ENCODE measurements at regions not wholly inside any gene's neighbourhood (a gene's known extent, or its start where the extent isn't known, plus 50 kb on each side); places are given as distances from the start of the nearest gene placed in this dataset.

DNA sequence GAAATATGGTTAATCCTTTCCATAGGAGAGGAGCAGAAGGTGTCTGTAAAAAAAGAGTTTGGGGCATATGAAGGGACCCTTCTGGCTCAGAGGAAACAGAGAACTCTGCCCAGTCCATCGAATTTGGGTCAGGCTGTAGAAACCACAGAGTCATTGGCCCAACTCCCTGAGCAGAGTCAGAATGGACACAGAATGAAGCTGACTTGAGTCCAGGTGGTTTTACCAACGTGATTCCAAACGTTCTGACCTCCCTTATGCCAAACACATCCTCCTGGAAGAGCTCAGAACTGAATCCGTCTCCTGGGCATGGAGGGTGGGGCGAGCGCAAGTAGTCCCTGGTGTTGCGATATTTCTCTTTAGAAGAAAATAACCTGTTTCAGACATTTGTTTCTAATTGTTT lies 138.8 kb downstream of the DAD1 start:
- ChIA-PET POLR2A (ENCODE audit: low non-redundant PET) (no interaction called here), CTCF (interaction anchor here (0.6 kb wide), 1 partner anchor 100 kb away, joined by 3 read pairs; no protein-coding TSS in a partner anchor)
- DNase-seq (ENCODE audit: low spot score) = no peak
- TF ChIP-seq CTCF (conservative IDR thresholded peaks at IDR 0.05; ENCODE audit: low read depth) = no peak
- no peak overlapping the region for H3K27ac ChIP-seq

DNA sequence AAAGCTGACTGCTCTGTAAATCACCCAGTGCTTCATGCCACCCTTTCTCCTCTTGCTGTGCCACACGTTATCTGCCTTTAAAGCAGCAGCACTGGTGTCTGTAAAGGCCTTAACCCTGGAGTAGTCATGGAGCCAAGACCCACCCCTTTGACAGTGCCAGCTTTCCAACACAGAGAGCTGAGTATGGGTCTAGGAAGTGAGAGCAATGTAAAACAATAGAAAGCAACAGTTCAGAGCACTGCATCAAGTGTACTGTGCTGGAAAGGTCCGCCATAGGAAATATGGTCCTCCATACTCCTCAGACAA lies 139.5 kb downstream of the DAD1 start:
- ChIA-PET CTCF (interaction anchor here (0.5 kb wide), 1 partner anchor 117 kb away, joined by 3 read pairs; no protein-coding TSS in a partner anchor), POLR2A (ENCODE audit: low non-redundant PET) (no interaction called here)
- TF ChIP-seq CTCF (conservative IDR thresholded peaks at IDR 0.05; ENCODE audit: low read depth) = no peak
- DNase-seq (ENCODE audit: low spot score) = no peak
- H3K27ac ChIP-seq = no peak overlapping the region

- POLR2A ChIA-PET (ENCODE audit: low non-redundant PET) = no interaction called here
- H3K27ac ChIP-seq = no peak overlapping the region
- no peak for TF ChIP-seq CTCF (conservative IDR thresholded peaks at IDR 0.05; ENCODE audit: low read depth)
- DNase-seq (ENCODE audit: low spot score) = no peak
- CTCF ChIA-PET = interaction anchor here (0.5 kb wide), 1 partner anchor 117 kb away, joined by 3 read pairs; no protein-coding TSS in a partner anchor
Measured at GRCh38 chr14:22448905-22449599, 140.0 kb downstream of the DAD1 start.

DNA sequence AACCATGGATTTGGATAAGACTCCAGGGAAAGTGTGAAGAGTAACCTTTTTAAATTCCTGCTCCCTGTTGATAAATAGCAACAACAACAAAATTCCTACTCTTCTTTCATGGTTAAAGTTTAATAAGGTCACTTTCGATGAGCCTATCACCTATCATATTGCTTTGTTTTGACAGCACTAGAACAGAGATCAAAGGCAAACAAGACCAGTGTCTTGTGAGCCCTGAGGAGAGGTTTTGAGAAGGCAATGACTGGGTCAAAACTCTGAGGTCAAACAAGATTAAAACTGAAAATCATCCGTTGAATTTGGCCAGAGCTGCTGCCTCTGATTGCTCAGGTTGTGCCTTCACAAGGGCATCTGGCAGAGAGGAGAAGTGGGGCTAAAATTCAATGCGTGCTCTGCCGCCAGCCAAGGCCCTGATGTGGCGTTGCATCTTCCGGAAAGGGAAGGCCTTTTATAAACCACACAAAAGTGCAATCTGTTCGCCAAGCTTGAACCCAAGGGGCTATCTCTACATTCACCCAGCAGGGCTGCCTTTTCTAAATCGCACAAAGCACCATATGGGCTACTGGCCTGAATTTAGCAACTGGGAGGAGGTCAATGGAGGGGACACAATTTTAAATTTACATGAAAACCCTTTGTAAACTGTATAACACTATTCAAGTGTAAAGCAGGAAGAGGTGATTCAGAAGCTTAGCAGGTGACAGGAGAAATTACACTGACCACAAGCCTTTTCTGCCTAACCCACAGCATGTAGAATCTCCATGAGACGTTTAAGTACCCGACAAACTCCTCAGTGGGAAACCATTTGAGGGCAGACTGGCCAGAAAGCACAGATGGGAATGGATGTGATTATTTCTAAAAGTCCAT lies 140.8 kb downstream of the DAD1 start:
- ChIA-PET POLR2A (ENCODE audit: low non-redundant PET) (no interaction called here), CTCF (interaction anchor here (0.6 kb wide), 1 partner anchor 9 kb away, joined by 3 read pairs; no protein-coding TSS in a partner anchor)
- no peak for DNase-seq (ENCODE audit: low spot score)
- no peak overlapping the region for H3K27ac ChIP-seq
- no peak for TF ChIP-seq CTCF (conservative IDR thresholded peaks at IDR 0.05; ENCODE audit: low read depth)

- no peak for DNase-seq (ENCODE audit: low spot score)
- POLR2A ChIA-PET (ENCODE audit: low non-redundant PET) = no interaction called here
- no peak for TF ChIP-seq CTCF (conservative IDR thresholded peaks at IDR 0.05; ENCODE audit: low read depth)
- no peak overlapping the region for H3K27ac ChIP-seq
- CTCF ChIA-PET = interaction anchor here (0.6 kb wide), 1 partner anchor 34 kb away, joined by 3 read pairs; no protein-coding TSS in a partner anchor
Measured at GRCh38 chr14:22438742-22439141, 150.3 kb downstream of the DAD1 start.

DNA sequence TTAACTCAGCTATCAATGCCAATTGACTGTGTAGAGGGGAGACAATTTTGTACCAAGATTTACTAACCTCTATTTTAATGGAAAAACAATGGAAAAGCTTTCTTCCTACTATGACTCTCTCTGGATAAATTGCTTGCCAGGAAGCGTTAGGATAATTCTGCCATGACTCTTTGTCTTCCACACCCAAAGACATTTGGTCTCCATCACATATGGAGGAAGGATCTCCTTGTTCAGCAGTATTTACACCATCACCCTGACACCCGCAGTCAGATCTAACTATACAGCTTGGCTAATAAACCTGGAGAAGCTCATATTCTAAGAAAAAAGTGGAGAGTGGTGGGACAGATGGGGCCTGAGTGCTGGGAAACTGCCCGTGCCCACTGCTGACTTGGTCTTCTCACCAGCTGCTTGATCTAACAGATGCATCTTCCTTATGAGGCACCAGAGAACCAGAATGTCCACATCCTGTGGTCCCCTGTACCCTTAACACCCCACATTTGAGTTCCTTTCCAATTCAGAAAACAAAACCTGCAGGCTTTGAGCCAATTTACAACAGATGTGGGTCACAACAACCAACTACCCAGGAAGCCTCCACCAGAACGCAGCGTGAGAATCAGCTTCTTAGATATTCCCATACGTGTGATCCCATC lies 154.0 kb downstream of the DAD1 start:
- TF ChIP-seq CTCF (conservative IDR thresholded peaks at IDR 0.05; ENCODE audit: low read depth) = no peak
- DNase-seq (ENCODE audit: low spot score) = no peak
- ChIA-PET POLR2A (ENCODE audit: low non-redundant PET) (no interaction called here), CTCF (interaction anchor here (0.6 to 0.8 kb wide), 2 partner anchors 24 to 208 kb away, joined by 3 read pairs; no protein-coding TSS in a partner anchor)
- no peak overlapping the region for H3K27ac ChIP-seq
